ENCODE measurements at regions not wholly inside any gene's neighbourhood (a gene's known extent, or its start where the extent isn't known, plus 50 kb on each side); places are given as distances from the start of the nearest gene placed in this dataset.

GRCh38 chr5:2805080-2805479, 53.6 kb upstream of the IRX2 start:
- H3K9me3 ChIP-seq (ENCODE audit: control insufficient read depth in 3 of 3, low read length in 3 of 3) = no peaks in the 10 kb centered on the region
- no peak overlapping the region for H3K9ac ChIP-seq (ENCODE audit: low read depth in 1 of 3, low read length in 3 of 3)
- H3K4me3 ChIP-seq (ENCODE audit: low read length in 3 of 3) = no peak overlapping the region
- H3K4me1 ChIP-seq (ENCODE audit: control insufficient read depth in 3 of 3, insufficient read depth in 3 of 3, low read length in 3 of 3) = no peaks in the 10 kb centered on the region
- no peak overlapping the region for H3K27ac ChIP-seq (ENCODE audit: low read depth, low read length)
- H3K36me3 ChIP-seq (ENCODE audit: control insufficient read depth in 3 of 3, insufficient read depth in 3 of 3, low read length in 3 of 3) = no peaks in the 10 kb centered on the region
- H3K27me3 ChIP-seq (ENCODE audit: control insufficient read depth in 3 of 3, insufficient read depth in 3 of 3, low read length in 3 of 3) = peaks cover 0 to 2% (median 2%) of the 10 kb centered on the region in 3 donors

- no peak overlapping the region for H3K9ac ChIP-seq (ENCODE audit: low read depth in 1 of 3, low read length in 3 of 3)
- H3K27me3 ChIP-seq (ENCODE audit: control insufficient read depth in 3 of 3, insufficient read depth in 3 of 3, low read length in 3 of 3) = peaks cover 0 to 2% (median 2%) of the 10 kb centered on the region in 3 donors
- H3K36me3 ChIP-seq (ENCODE audit: control insufficient read depth in 3 of 3, insufficient read depth in 3 of 3, low read length in 3 of 3) = no peaks in the 10 kb centered on the region
- H3K9me3 ChIP-seq (ENCODE audit: control insufficient read depth in 3 of 3, low read length in 3 of 3) = no peaks in the 10 kb centered on the region
- no peak overlapping the region for H3K27ac ChIP-seq (ENCODE audit: low read depth, low read length)
- no peaks in the 10 kb centered on the region for H3K4me1 ChIP-seq (ENCODE audit: control insufficient read depth in 3 of 3, insufficient read depth in 3 of 3, low read length in 3 of 3)
- H3K4me3 ChIP-seq (ENCODE audit: low read length in 3 of 3) = no peak overlapping the region
Observed at GRCh38 chr5:2803751-2804150, 52.3 kb upstream of the IRX2 start.

- Histone ChIP-seq H3K4me3 (ENCODE audit: low read length in 3 of 3) (no peak overlapping the region), H3K9me3 (ENCODE audit: control insufficient read depth in 3 of 3, low read length in 3 of 3) (no peaks in the 10 kb centered on the region), H3K27me3 (ENCODE audit: control insufficient read depth in 3 of 3, insufficient read depth in 3 of 3, low read length in 3 of 3) (peaks cover 0 to 4% (median 2%) of the 10 kb centered on the region in 3 donors), H3K27ac (ENCODE audit: low read depth, low read length) (no peak overlapping the region), H3K4me1 (ENCODE audit: control insufficient read depth in 3 of 3, insufficient read depth in 3 of 3, low read length in 3 of 3) (no peaks in the 10 kb centered on the region), H3K36me3 (ENCODE audit: control insufficient read depth in 3 of 3, insufficient read depth in 3 of 3, low read length in 3 of 3) (no peaks in the 10 kb centered on the region), H3K9ac (ENCODE audit: low read depth in 1 of 3, low read length in 3 of 3) (no peak overlapping the region)
Observed at GRCh38 chr5:2802693-2803365, 51.4 kb upstream of the IRX2 start.

GRCh38 chr5:2801577-2802525, 50.4 kb upstream of the IRX2 start:
- no peak overlapping the region for H3K9ac ChIP-seq (ENCODE audit: low read depth in 1 of 3, low read length in 3 of 3)
- no peaks in the 10 kb centered on the region for H3K36me3 ChIP-seq (ENCODE audit: control insufficient read depth in 3 of 3, insufficient read depth in 3 of 3, low read length in 3 of 3)
- H3K9me3 ChIP-seq (ENCODE audit: control insufficient read depth in 3 of 3, low read length in 3 of 3) = no peaks in the 10 kb centered on the region
- no peaks in the 10 kb centered on the region for H3K4me1 ChIP-seq (ENCODE audit: control insufficient read depth in 3 of 3, insufficient read depth in 3 of 3, low read length in 3 of 3)
- H3K27ac ChIP-seq (ENCODE audit: low read depth, low read length) = no peak overlapping the region
- H3K27me3 ChIP-seq (ENCODE audit: control insufficient read depth in 3 of 3, insufficient read depth in 3 of 3, low read length in 3 of 3) = peaks cover 0 to 4% (median 2%) of the 10 kb centered on the region in 3 donors
- no peak overlapping the region for H3K4me3 ChIP-seq (ENCODE audit: low read length in 3 of 3)

Data from skeletal muscle tissue (tissue), 3 donors.